Astrocyte of the cerebellum (primary cell): ENCODE measurements at regions not wholly inside any gene's neighbourhood (a gene's known extent, or its start where the extent isn't known, plus 50 kb on each side); places are given as distances from the start of the nearest gene placed in this dataset.

ENCODE experiments used
- DNase-seq: peaks from one replicate; pipeline ENCODE4 v3.0.0-alpha.2; 2011; ENCODE audit warnings: low read depth
- H3K4me3 ChIP-seq: 2 replicates; pipeline ENCODE4 v1.5.1; 2011; ENCODE audit warnings: mild to moderate bottlenecking, low read depth, low read length, moderate library complexity
- in situ Hi-C: cut with HindIII; loops from 2 replicates; pipeline ENCODE4 v1.10.0; 2017; ENCODE audit warnings: low sequenced_read_pairs
- TF ChIP-seq, protein P1 (sequence below): IDR thresholded peaks from 2 replicates; pipeline ENCODE4 v1.5.1; 2012; ENCODE audit warnings: low read length, low read depth, moderate library complexity, mild to moderate bottlenecking; ENCODE audit errors: missing control alignments

GRCh38 chr4:154936873-154937272 lies 155.8 kb downstream of the RBM46 start:
- no peak for DNase-seq
- in situ Hi-C loops, result no loop called here
- H3K4me3 ChIP-seq, result no peak overlapping the region
- TF ChIP-seq, protein P1, sequence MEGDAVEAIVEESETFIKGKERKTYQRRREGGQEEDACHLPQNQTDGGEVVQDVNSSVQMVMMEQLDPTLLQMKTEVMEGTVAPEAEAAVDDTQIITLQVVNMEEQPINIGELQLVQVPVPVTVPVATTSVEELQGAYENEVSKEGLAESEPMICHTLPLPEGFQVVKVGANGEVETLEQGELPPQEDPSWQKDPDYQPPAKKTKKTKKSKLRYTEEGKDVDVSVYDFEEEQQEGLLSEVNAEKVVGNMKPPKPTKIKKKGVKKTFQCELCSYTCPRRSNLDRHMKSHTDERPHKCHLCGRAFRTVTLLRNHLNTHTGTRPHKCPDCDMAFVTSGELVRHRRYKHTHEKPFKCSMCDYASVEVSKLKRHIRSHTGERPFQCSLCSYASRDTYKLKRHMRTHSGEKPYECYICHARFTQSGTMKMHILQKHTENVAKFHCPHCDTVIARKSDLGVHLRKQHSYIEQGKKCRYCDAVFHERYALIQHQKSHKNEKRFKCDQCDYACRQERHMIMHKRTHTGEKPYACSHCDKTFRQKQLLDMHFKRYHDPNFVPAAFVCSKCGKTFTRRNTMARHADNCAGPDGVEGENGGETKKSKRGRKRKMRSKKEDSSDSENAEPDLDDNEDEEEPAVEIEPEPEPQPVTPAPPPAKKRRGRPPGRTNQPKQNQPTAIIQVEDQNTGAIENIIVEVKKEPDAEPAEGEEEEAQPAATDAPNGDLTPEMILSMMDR, result no peak

DNA sequence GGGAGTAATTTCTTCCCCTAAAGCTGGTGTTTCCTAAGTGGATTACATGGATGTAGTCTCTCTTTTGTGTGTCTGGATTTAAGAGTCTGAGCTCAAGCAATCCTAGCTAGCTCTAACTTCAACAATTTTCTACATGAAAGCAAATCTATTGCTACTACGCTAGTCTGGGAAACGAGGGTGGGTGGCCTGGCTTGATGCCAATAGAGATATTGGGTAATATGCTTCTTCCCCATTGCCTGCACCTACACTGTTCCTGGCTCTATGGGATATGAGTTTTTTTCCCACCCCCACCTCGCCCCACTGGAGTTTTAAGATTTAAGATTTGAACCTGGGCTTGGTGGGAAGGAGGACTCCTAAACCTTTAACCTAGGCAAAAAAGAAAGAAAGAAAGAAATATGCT lies 158.8 kb downstream of the RBM46 start:
- TF ChIP-seq, protein P1, result no peak
- in situ Hi-C loops, result no loop called here
- DNase-seq, result no peak
- H3K4me3 ChIP-seq, result no peak overlapping the region

- in situ Hi-C loops, result no loop called here
- no peak overlapping the region for H3K4me3 ChIP-seq
- TF ChIP-seq, protein P1, result no peak
- DNase-seq, result no peak
Measured at GRCh38 chr4:154942176-154942575, 161.1 kb downstream of the RBM46 start.

- TF ChIP-seq, protein P1, result no peak
- no peak for DNase-seq
- H3K4me3 ChIP-seq, result no peak overlapping the region
- in situ Hi-C loops, result no loop called here
Measured at GRCh38 chr4:154944996-154945395, 163.9 kb downstream of the RBM46 start.

DNA sequence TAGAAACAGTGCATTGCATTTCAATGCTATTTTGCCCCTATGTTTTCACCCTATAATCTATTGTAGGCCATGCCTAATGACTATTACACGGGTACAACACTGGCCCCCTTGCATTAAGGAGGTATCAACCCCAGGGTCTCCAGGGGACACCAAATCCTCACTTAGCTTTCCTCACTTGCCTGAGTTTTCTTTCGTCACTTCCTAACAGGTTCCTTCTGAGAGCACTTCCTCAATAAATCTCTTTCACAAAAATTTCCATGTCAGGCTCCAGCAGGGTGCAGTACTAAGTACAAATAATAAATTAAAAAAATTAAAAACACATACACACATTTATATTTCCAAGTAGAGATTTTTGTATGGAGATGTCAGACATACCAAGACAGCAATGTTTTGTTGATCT lies 165.0 kb downstream of the RBM46 start:
- no peak overlapping the region for H3K4me3 ChIP-seq
- TF ChIP-seq, protein P1, result no peak
- in situ Hi-C loops, result no loop called here
- DNase-seq, result no peak

DNA sequence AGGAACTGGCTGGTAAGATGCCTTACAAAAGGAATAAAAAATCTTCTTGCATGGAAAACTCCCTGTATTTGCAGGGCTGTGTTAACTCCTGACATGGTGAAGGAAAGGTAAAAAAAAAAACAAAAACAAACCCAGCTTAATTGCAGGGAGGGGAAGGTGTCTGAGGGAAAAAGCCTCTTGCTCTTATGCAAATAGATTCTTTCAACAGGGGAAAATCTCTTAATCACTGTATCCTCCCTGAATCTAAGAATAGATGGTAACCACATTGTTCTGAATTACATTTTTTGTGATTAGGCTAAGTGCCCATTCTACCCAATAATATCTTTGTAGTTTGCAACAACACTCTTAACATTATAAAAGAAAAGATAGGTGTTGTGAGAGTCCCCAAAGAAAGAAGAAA lies 172.6 kb downstream of the RBM46 start:
- DNase-seq, result no peak
- in situ Hi-C loops, result no loop called here
- TF ChIP-seq, protein P1, result no peak
- no peak overlapping the region for H3K4me3 ChIP-seq

- no peak overlapping the region for H3K4me3 ChIP-seq
- TF ChIP-seq, protein P1, result no peak
- in situ Hi-C loops, result no loop called here
- no peak for DNase-seq
Measured at GRCh38 chr4:154954117-154954516, 173.0 kb downstream of the RBM46 start.
